GM12874 (cell line): ENCODE measurements at regions not wholly inside any gene's neighbourhood (a gene's known extent, or its start where the extent isn't known, plus 50 kb on each side); places are given as distances from the start of the nearest gene placed in this dataset.

Experiments used
- TF ChIP-seq, protein P1 (sequence below): IDR thresholded peaks from 2 replicates; pipeline ENCODE4 v1.5.1; 2011; ENCODE audit warnings: low read depth, mild to moderate bottlenecking, control low read depth, low read length, moderate library complexity; ENCODE audit not compliant: insufficient read depth

DNA sequence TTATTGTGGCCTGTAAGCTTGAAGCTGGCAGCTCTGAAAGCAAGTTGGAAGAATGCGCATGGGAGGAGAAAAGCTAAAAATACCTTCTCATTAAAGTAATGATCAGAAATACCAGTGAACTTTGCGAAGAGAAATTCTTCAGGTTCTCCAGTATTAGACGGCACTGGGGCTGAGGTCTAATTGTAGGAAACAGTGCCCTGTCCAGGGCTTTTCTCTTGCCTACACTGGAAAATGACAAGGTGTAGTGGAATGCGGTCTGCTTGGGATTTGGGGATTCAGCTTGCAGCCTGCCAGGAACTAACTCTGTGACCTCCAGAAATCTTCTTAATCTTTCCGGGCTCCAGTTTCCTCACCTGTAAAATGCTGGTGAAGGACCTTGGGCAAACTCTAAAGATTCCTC, 53.3 kb upstream of the KCNJ16 start:
- TF ChIP-seq, protein P1, sequence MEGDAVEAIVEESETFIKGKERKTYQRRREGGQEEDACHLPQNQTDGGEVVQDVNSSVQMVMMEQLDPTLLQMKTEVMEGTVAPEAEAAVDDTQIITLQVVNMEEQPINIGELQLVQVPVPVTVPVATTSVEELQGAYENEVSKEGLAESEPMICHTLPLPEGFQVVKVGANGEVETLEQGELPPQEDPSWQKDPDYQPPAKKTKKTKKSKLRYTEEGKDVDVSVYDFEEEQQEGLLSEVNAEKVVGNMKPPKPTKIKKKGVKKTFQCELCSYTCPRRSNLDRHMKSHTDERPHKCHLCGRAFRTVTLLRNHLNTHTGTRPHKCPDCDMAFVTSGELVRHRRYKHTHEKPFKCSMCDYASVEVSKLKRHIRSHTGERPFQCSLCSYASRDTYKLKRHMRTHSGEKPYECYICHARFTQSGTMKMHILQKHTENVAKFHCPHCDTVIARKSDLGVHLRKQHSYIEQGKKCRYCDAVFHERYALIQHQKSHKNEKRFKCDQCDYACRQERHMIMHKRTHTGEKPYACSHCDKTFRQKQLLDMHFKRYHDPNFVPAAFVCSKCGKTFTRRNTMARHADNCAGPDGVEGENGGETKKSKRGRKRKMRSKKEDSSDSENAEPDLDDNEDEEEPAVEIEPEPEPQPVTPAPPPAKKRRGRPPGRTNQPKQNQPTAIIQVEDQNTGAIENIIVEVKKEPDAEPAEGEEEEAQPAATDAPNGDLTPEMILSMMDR, result no peak

DNA sequence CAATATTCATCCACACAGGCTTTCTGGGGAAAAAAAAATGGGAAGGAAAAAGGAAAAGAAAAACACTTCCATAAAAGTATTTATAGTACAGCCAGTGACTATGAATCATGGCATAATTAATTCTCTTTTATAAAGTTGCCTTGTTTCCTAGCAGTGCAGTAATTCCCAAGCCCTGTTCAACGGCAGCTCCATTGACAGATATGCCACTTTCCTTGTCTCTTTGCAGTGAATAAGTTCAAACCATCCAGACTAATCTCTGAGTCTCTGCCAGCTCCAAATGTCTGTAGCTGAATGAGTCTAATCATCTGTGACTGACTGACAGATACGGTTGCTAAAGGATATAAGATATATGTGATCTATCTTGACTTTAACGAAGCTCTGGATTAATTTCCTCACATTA, 52.9 kb upstream of the KCNJ16 start:
- TF ChIP-seq, protein P1, result no peak

DNA sequence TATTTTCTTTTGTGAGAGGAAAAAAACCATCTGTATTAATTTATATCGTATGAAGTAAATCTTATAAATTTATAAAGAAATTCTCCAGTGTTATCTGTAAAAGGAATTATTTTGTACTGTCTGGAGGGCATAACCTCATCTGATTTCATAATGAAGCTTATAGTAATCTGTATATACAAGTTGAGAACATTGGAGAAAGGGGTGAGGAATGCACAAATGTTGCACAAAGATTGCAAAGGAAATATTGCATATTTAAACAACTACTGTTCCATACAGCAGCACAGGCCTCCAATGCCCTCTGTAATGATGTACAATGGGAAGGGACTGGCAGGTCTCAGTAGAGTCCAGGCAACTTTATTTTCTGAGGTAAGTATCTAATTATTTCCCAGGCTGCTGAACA, 50.8 kb upstream of the KCNJ16 start:
- TF ChIP-seq, protein P1, result no peak
